CD14-positive monocyte (primary cell): ENCODE measurements at regions not wholly inside any gene's neighbourhood (a gene's known extent, or its start where the extent isn't known, plus 50 kb on each side); places are given as distances from the start of the nearest gene placed in this dataset.

Experiments used
- DNase-seq, 3 donors: peaks; one replicate each; pipeline ENCODE4 v3.0.0-alpha.2; 2011 to 2022
- H2AFZ ChIP-seq: 2 replicates; pipeline ENCODE4 v1.6.0; 2012; ENCODE audit warnings: mild to moderate bottlenecking, low read depth, low read length, inconsistent platforms; ENCODE audit not compliant: insufficient read depth, poor library complexity, severe bottlenecking
- H3K27ac ChIP-seq, 2 donors: 1 replicate in 1 of 2; 2 replicates in 1 of 2; pipeline ENCODE4 v1.5.1; 2012 to 2013; ENCODE audit warnings: low read length in 2 of 2, control low read depth in 1 of 2, inconsistent platforms in 1 of 2, low read depth in 1 of 2, mild to moderate bottlenecking in 1 of 2
- H3K27me3 ChIP-seq, 2 donors: one replicate each; pipeline versions ENCODE4 v1.6.0 to v1.6.1; 2011 to 2013; ENCODE audit warnings: low read length in 2 of 2; ENCODE audit not compliant: control insufficient read depth in 2 of 2, insufficient read depth in 2 of 2
- H3K36me3 ChIP-seq, 2 donors: replicated peaks in 1 of 2; 1 replicate in 1 of 2; 2 replicates in 1 of 2; pipeline versions ENCODE4 v1.5.1 to v1.6.1; 2012 to 2013; ENCODE audit warnings: low read length in 2 of 2, control low read depth in 1 of 2, inconsistent platforms in 1 of 2, mild to moderate bottlenecking in 1 of 2; ENCODE audit not compliant: insufficient read depth in 2 of 2, control insufficient read depth in 1 of 2
- H3K4me1 ChIP-seq, 2 donors: 1 replicate in 1 of 2; 2 replicates in 1 of 2; pipeline versions ENCODE4 v1.5.1 to v1.6.1; 2012 to 2013; ENCODE audit warnings: low read length in 2 of 2, control low read depth in 1 of 2, inconsistent platforms in 1 of 2, mild to moderate bottlenecking in 1 of 2, moderate library complexity in 1 of 2; ENCODE audit not compliant: insufficient read depth in 2 of 2, control insufficient read depth in 1 of 2
- H3K4me2 ChIP-seq: replicated peaks from 2 replicates; pipeline ENCODE3; 2012; ENCODE audit warnings: low read length, moderate library complexity, mild to moderate bottlenecking; ENCODE audit not compliant: poor library complexity, severe bottlenecking; ENCODE audit errors: extremely low read depth
- H3K4me3 ChIP-seq, 3 experiments: fragments of 200-600 bp in 1 of 3; sonication (generic) in 1 of 3; replicated peaks in 1 of 3; 1 replicate in 2 of 3; 2 replicates in 1 of 3; pipeline ENCODE4 v1.5.1; 2011 to 2013; ENCODE audit warnings: low read length in 3 of 3, mild to moderate bottlenecking in 3 of 3, control low read depth in 2 of 3, low read depth in 2 of 3, inconsistent platforms in 1 of 3, moderate library complexity in 1 of 3
- H3K79me2 ChIP-seq: 2 replicates; pipeline ENCODE4 v1.6.0; 2012; ENCODE audit warnings: mild to moderate bottlenecking, control low read depth, inconsistent platforms, low read length, moderate library complexity; ENCODE audit not compliant: insufficient read depth
- H3K9ac ChIP-seq: 2 replicates; pipeline ENCODE4 v1.6.0; 2017; ENCODE audit warnings: low read length, mild to moderate bottlenecking; ENCODE audit not compliant: insufficient read depth, poor library complexity, severe bottlenecking
- H3K9me3 ChIP-seq, 2 donors: replicated peaks in 1 of 2; 1 replicate in 1 of 2; 2 replicates in 1 of 2; pipeline versions ENCODE4 v1.5.1 to v1.6.1; 2012 to 2013; ENCODE audit warnings: low read length in 2 of 2, control low read depth in 1 of 2; ENCODE audit not compliant: control insufficient read depth in 1 of 2, insufficient read depth in 1 of 2
- H4K20me1 ChIP-seq: 2 replicates; pipeline ENCODE4 v1.6.0; 2012; ENCODE audit warnings: mild to moderate bottlenecking, low read length, control low read depth, moderate library complexity; ENCODE audit not compliant: insufficient read depth
- H3K27ac Mint-ChIP-seq, 7 donors: one replicate each; pipeline ENCODE4 v1.8.0; 2020; ENCODE audit warnings: mild to moderate bottlenecking in 7 of 7, mixed read lengths in 7 of 7, moderate library complexity in 6 of 7, inconsistent platforms in 2 of 7
- H3K27me3 Mint-ChIP-seq, 3 donors: one replicate each; pipeline ENCODE4 v1.8.0; 2021 to 2022; ENCODE audit warnings: low read depth in 3 of 3, mild to moderate bottlenecking in 3 of 3, mixed read lengths in 3 of 3, moderate library complexity in 3 of 3, inconsistent platforms in 1 of 3
- H3K36me3 Mint-ChIP-seq, 2 donors: one replicate each; pipeline ENCODE4 v1.8.0; 2020; ENCODE audit warnings: mixed read lengths in 2 of 2, inconsistent platforms in 1 of 2, mild to moderate bottlenecking in 1 of 2
- H3K4me1 Mint-ChIP-seq: one replicate; pipeline ENCODE4 v1.8.0; 2020; ENCODE audit warnings: mild to moderate bottlenecking, mixed read lengths
- H3K4me3 Mint-ChIP-seq, 2 donors: one replicate each; pipeline ENCODE4 v1.8.0; 2020; ENCODE audit warnings: mild to moderate bottlenecking in 2 of 2, mixed read lengths in 2 of 2, moderate library complexity in 1 of 2
- H3K9me3 Mint-ChIP-seq, 7 donors: one replicate each; pipeline ENCODE4 v1.8.0; 2020 to 2022; ENCODE audit warnings: mixed read lengths in 7 of 7, mild to moderate bottlenecking in 6 of 7, moderate library complexity in 6 of 7, inconsistent platforms in 2 of 7
- WGBS: methylation state at CpG from one replicate; pipeline ENCODE4 v1.1.5; 2013; ENCODE audit warnings: missing lambda C conversion rate; ENCODE audit not compliant: insufficient coverage; 5-methylcytosine and 5-hydroxymethylcytosine counted together
- intact Hi-C, 2 donors: fragments of 100-400 bp; cut with micrococcal nuclease; formaldehyde crosslinking; loops; one replicate each; pipeline versions ENCODE4 v1.15.0 to v1.15.1; 2023
- TF ChIP-seq, protein P1 (sequence below): fragments of 200-600 bp; IDR thresholded peaks from one replicate; pipeline ENCODE4 v1.8.0; 2022; ENCODE audit warnings: antibody characterized with exemption, mild to moderate bottlenecking

DNA sequence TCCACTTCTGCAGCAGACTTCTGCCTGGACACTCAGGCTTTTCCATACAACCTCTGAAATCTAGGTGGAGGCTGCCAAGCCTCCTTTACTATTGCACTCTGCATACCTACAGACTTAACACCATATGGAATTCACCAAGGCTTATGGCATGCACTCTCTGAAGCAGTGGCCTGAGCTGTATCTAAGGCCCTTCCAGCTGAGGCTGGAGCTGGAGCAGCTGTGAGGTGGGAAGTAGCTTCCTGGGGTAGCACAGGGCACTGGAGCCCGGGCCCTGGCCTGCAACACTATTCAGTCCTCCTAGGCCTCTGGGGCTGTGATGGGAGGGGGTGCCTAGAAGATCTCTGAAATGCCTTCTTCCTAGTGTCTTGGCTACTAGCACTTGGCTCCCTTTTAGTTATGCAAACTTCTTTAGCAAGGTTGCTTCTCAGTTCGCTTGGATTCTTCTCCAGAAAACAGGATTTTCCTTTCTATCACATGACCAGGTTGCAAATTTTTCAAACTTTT, 186.6 kb upstream of the RORA start:
- Mint-ChIP-seq H3K36me3 (no peaks in the 10 kb centered on the region), H3K27ac (no peak overlapping the region), H3K4me1 (no peaks in the 10 kb centered on the region), H3K4me3 (no peak overlapping the region), H3K9me3 (peaks cover 3 to 14% (median 6%) of the 10 kb centered on the region in 7 donors), H3K27me3 (peaks cover 0 to 2% (median 1%) of the 10 kb centered on the region in 3 donors)
- Histone ChIP-seq H3K4me1 (no peaks in the 10 kb centered on the region), H3K36me3 (no peaks in the 10 kb centered on the region), H3K4me2 (no peak overlapping the region), H3K9me3 (no peaks in the 10 kb centered on the region), H3K9ac (no peak overlapping the region), H3K27me3 (no peaks in the 10 kb centered on the region), H2AFZ (no peak overlapping the region), H3K79me2 (no peaks in the 10 kb centered on the region), H3K27ac (no peak overlapping the region), H4K20me1 (no peaks in the 10 kb centered on the region), H3K4me3 (no peak overlapping the region)
- no peak for DNase-seq
- WGBS, result 94% methylated on average over 2 of the region's 2 CpGs
- TF ChIP-seq, protein P1, sequence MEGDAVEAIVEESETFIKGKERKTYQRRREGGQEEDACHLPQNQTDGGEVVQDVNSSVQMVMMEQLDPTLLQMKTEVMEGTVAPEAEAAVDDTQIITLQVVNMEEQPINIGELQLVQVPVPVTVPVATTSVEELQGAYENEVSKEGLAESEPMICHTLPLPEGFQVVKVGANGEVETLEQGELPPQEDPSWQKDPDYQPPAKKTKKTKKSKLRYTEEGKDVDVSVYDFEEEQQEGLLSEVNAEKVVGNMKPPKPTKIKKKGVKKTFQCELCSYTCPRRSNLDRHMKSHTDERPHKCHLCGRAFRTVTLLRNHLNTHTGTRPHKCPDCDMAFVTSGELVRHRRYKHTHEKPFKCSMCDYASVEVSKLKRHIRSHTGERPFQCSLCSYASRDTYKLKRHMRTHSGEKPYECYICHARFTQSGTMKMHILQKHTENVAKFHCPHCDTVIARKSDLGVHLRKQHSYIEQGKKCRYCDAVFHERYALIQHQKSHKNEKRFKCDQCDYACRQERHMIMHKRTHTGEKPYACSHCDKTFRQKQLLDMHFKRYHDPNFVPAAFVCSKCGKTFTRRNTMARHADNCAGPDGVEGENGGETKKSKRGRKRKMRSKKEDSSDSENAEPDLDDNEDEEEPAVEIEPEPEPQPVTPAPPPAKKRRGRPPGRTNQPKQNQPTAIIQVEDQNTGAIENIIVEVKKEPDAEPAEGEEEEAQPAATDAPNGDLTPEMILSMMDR, result no peak
- intact Hi-C loops, result no loop called here

DNA sequence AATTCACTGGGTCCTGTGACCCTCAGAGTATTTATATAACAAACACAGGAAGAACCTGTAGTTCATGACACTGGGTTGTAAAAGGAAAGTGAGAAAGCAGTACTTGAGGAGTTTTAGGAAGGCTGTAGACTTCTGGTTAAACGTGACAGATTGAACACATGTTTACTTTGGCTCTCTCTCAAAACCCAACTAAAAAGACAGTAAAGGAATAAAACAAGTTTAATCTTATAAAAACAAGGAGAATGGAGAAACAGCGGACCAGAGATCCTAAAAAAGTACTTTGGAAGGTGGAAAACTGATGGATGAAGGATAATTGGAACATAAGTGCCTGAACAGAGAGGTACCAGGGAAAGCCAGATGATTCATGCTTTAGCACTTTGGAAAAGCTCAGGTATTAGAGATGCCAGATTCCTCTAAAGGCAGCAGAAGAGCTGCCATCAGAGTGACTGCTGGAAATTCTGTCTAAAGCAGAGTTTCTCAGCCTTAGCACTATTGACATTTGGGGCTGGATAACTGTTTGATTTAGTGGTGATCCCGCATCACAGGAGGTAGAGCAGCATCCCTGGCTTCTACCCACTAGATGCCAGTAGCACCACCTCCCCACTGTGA, 182.9 kb upstream of the RORA start:
- no peaks in the 10 kb centered on the region for H4K20me1 ChIP-seq
- no peaks in the 10 kb centered on the region for H3K36me3 ChIP-seq
- no peaks in the 10 kb centered on the region for H3K27me3 ChIP-seq
- H3K4me1 ChIP-seq, result no peaks in the 10 kb centered on the region
- no peak overlapping the region for H3K27ac Mint-ChIP-seq
- TF ChIP-seq, protein P1, result no peak
- no peaks in the 10 kb centered on the region for H3K79me2 ChIP-seq
- H3K27me3 Mint-ChIP-seq, result peaks cover 1 to 6% (median 2%) of the 10 kb centered on the region in 3 donors
- no peaks in the 10 kb centered on the region for H3K4me1 Mint-ChIP-seq
- peaks cover 0 to 4% of the 10 kb centered on the region in 2 donors for H3K9me3 ChIP-seq
- H2AFZ ChIP-seq, result no peak overlapping the region
- intact Hi-C loops, result no loop called here
- H3K4me3 Mint-ChIP-seq, result no peak overlapping the region
- 57% methylated on average over 1 of the region's 3 CpGs for WGBS
- DNase-seq, result no peak
- H3K9ac ChIP-seq, result no peak overlapping the region
- no peak overlapping the region for H3K4me2 ChIP-seq
- H3K27ac ChIP-seq, result no peak overlapping the region
- H3K36me3 Mint-ChIP-seq, result no peaks in the 10 kb centered on the region
- no peak overlapping the region for H3K4me3 ChIP-seq
- peaks cover 0 to 12% (median 5%) of the 10 kb centered on the region in 7 donors for H3K9me3 Mint-ChIP-seq
